ENCODE measurements at regions not wholly inside any gene's neighbourhood (a gene's known extent, or its start where the extent isn't known, plus 50 kb on each side); places are given as distances from the start of the nearest gene placed in this dataset.

GRCh38 chr14:65168840-65169239 is 66.5 kb upstream of the MAX start:
- Histone ChIP-seq H2BK120ac (ENCODE audit: insufficient read depth, low read length, poor library complexity) (no peak overlapping the region), H3K9me3 (ENCODE audit: insufficient read depth, low read depth, low read length) (no peaks in the 10 kb centered on the region), H2BK12ac (ENCODE audit: low read length) (no peak overlapping the region), H3K23ac (ENCODE audit: low read length) (no peak overlapping the region), H3K36me3 (ENCODE audit: control insufficient read depth in 1 of 2, insufficient read depth in 2 of 2, low read length in 2 of 2) (no peaks in the 10 kb centered on the region), H3K27me3 (ENCODE audit: insufficient read depth, low read length) (no peaks in the 10 kb centered on the region), H3K4me2 (ENCODE audit: low read length) (no peak overlapping the region), H2BK5ac (ENCODE audit: low read depth, low read length, poor library complexity) (no peak overlapping the region), H3K14ac (ENCODE audit: low read length) (no peak overlapping the region), H3K79me1 (ENCODE audit: low read length) (peaks cover 6% of the 10 kb centered on the region), H3K4me1 (ENCODE audit: control insufficient read depth in 1 of 2, insufficient read depth in 2 of 2, low read length in 2 of 2) (peaks cover 3 to 13% of the 10 kb centered on the region in 2 experiments), H3K27ac (ENCODE audit: low read depth, low read length) (no peak overlapping the region), H4K8ac (ENCODE audit: low read depth, low read length) (no peak overlapping the region), H2AK5ac (ENCODE audit: low read length) (no peak overlapping the region), H3K4ac (ENCODE audit: low read depth, low read length) (no peak overlapping the region), H3K79me2 (ENCODE audit: control insufficient read depth, insufficient read depth, low read length, poor library complexity) (no peaks in the 10 kb centered on the region), H3K4me3 (ENCODE audit: low read depth, low read length) (no peak overlapping the region), H4K12ac (ENCODE audit: low read depth, low read length) (no peak overlapping the region), H2AFZ (ENCODE audit: insufficient read depth, low read length, poor library complexity) (no peak overlapping the region), H4K91ac (ENCODE audit: low read depth, low read length) (no peak overlapping the region), H3K18ac (ENCODE audit: low read length) (no peak overlapping the region), H3K9ac (ENCODE audit: low read length) (no peak overlapping the region)
- WGBS (ENCODE audit: extremely low coverage, insufficient coverage, insufficient read length), result no CpG with 5 or more reads among the region's 3 CpGs
- no peak for DNase-seq

DNA sequence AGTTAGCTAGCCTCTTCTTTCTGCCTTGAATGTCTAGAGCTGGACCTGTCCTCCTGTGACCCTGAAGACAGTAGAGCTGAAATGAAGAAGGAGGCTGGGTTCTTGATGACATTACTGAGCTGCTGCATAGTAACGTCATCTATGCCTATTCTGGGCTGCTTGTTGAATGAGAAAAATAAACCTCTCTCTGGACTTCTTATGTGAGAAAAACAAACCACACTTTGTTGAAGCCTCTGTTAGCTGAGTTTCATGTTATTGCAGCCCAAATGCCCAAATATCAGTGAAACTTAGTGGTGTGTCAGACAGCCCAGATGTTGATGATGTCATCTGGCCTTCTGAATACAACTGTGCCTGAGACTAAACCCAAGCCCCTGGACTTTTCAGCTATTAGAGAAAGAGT is 67.0 kb upstream of the MAX start:
- Histone ChIP-seq H3K14ac (ENCODE audit: low read length) (no peak overlapping the region), H2BK120ac (ENCODE audit: insufficient read depth, low read length, poor library complexity) (no peak overlapping the region), H3K36me3 (ENCODE audit: control insufficient read depth in 1 of 2, insufficient read depth in 2 of 2, low read length in 2 of 2) (no peaks in the 10 kb centered on the region), H3K79me2 (ENCODE audit: control insufficient read depth, insufficient read depth, low read length, poor library complexity) (no peaks in the 10 kb centered on the region), H4K12ac (ENCODE audit: low read depth, low read length) (no peak overlapping the region), H2AK5ac (ENCODE audit: low read length) (no peak overlapping the region), H3K9ac (ENCODE audit: low read length) (no peak overlapping the region), H3K79me1 (ENCODE audit: low read length) (peaks cover 6% of the 10 kb centered on the region), H3K4me3 (ENCODE audit: low read depth, low read length) (no peak overlapping the region), H3K4ac (ENCODE audit: low read depth, low read length) (no peak overlapping the region), H3K4me2 (ENCODE audit: low read length) (no peak overlapping the region), H2BK12ac (ENCODE audit: low read length) (no peak overlapping the region), H3K18ac (ENCODE audit: low read length) (no peak overlapping the region), H3K27me3 (ENCODE audit: insufficient read depth, low read length) (no peaks in the 10 kb centered on the region), H2BK5ac (ENCODE audit: low read depth, low read length, poor library complexity) (no peak overlapping the region), H3K23ac (ENCODE audit: low read length) (no peak overlapping the region), H4K91ac (ENCODE audit: low read depth, low read length) (no peak overlapping the region), H3K4me1 (ENCODE audit: control insufficient read depth in 1 of 2, insufficient read depth in 2 of 2, low read length in 2 of 2) (peaks cover 5 to 18% of the 10 kb centered on the region in 2 experiments), H3K9me3 (ENCODE audit: insufficient read depth, low read depth, low read length) (peaks cover 2% of the 10 kb centered on the region), H2AFZ (ENCODE audit: insufficient read depth, low read length, poor library complexity) (no peak overlapping the region), H4K8ac (ENCODE audit: low read depth, low read length) (no peak overlapping the region), H3K27ac (ENCODE audit: low read depth, low read length) (no peak overlapping the region)
- no CpG with 5 or more reads among the region's 1 CpG for WGBS (ENCODE audit: extremely low coverage, insufficient coverage, insufficient read length)
- DNase-seq, result peak in 1 of 2 donors; percentile 10

GRCh38 chr14:65170318-65170717 is 68.0 kb upstream of the MAX start:
- WGBS (ENCODE audit: extremely low coverage, insufficient coverage, insufficient read length), result no CpG with 5 or more reads among the region's 7 CpGs
- no peak overlapping the region for H4K91ac ChIP-seq (ENCODE audit: low read depth, low read length)

DNA sequence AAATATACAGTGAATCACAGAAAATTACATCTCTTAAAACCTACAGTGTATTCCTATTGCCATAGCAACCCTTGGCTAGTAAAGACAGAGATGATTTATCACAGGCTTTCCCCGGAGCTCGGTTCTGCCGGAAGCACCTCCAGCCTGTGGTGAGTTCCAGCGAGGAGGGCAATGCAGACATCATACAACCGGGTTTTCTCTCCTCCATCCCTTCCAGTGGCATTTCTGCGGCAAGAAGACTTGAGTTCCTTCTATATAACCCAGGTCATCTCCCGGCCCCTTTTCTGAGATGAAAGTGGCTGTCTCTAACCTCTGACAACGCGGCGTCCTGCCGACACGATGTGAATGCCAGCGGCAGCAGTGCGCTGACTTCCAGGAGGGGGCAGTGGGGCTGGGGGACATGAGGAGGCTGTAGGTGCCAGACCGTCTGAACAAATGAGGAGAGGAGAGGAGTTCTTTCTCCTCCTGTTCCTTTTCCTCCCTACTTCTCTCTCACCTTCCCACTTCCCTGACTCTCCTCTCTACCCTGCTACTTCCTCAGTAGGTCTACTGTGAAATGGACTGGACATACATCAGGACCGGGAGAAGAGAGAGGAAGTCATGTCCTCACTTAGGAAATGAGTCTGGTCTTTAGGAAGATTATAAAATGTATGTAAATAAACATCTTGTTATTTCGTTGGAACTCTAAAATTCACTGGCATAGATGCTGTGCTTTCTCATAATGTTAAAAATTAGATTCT is 68.6 kb upstream of the MAX start:
- H3K27me3 ChIP-seq (ENCODE audit: insufficient read depth, low read length), result no peaks in the 10 kb centered on the region
- H4K91ac ChIP-seq (ENCODE audit: low read depth, low read length), result no peak overlapping the region
- no peak overlapping the region for H3K27ac ChIP-seq (ENCODE audit: low read depth, low read length)
- H3K4me1 ChIP-seq (ENCODE audit: control insufficient read depth in 1 of 2, insufficient read depth in 2 of 2, low read length in 2 of 2), result peaks cover 9 to 15% of the 10 kb centered on the region in 2 experiments
- H3K36me3 ChIP-seq (ENCODE audit: control insufficient read depth in 1 of 2, insufficient read depth in 2 of 2, low read length in 2 of 2), result no peaks in the 10 kb centered on the region
- no peak overlapping the region for H2BK120ac ChIP-seq (ENCODE audit: insufficient read depth, low read length, poor library complexity)
- H3K79me2 ChIP-seq (ENCODE audit: control insufficient read depth, insufficient read depth, low read length, poor library complexity), result no peaks in the 10 kb centered on the region
- H3K9me3 ChIP-seq (ENCODE audit: insufficient read depth, low read depth, low read length), result peaks cover 2% of the 10 kb centered on the region
- peak overlapping the region; percentile 35 for H2BK12ac ChIP-seq (ENCODE audit: low read length)
- no peak overlapping the region for H4K12ac ChIP-seq (ENCODE audit: low read depth, low read length)
- DNase-seq, result peak; percentile 23 to 54
- no peak overlapping the region for H3K18ac ChIP-seq (ENCODE audit: low read length)
- H3K4me2 ChIP-seq (ENCODE audit: low read length), result peak overlapping the region; percentile 28
- H3K4ac ChIP-seq (ENCODE audit: low read depth, low read length), result no peak overlapping the region
- H2AK5ac ChIP-seq (ENCODE audit: low read length), result no peak overlapping the region
- no peak overlapping the region for H3K4me3 ChIP-seq (ENCODE audit: low read depth, low read length)
- no peak overlapping the region for H3K9ac ChIP-seq (ENCODE audit: low read length)
- H2BK5ac ChIP-seq (ENCODE audit: low read depth, low read length, poor library complexity), result peak overlapping the region; percentile 16
- whole genome bisulfite sequencing (ENCODE audit: extremely low coverage, insufficient coverage, insufficient read length), result no CpG with 5 or more reads among the region's 17 CpGs
- H3K79me1 ChIP-seq (ENCODE audit: low read length), result peaks cover 6% of the 10 kb centered on the region
- H3K14ac ChIP-seq (ENCODE audit: low read length), result peak overlapping the region; percentile 40
- H2AFZ ChIP-seq (ENCODE audit: insufficient read depth, low read length, poor library complexity), result peak overlapping the region; percentile 31
- H4K8ac ChIP-seq (ENCODE audit: low read depth, low read length), result peak overlapping the region; percentile 46
- H3K23ac ChIP-seq (ENCODE audit: low read length), result no peak overlapping the region

More at GRCh38 chr14:65170318-65170717, 68.0 kb upstream of the MAX start:
- no peaks in the 10 kb centered on the region for H3K27me3 ChIP-seq (ENCODE audit: insufficient read depth, low read length)
- no peak overlapping the region for H3K4me3 ChIP-seq (ENCODE audit: low read depth, low read length)
- peaks cover 2% of the 10 kb centered on the region for H3K9me3 ChIP-seq (ENCODE audit: insufficient read depth, low read depth, low read length)
- H3K4me2 ChIP-seq (ENCODE audit: low read length), result no peak overlapping the region
- H3K79me1 ChIP-seq (ENCODE audit: low read length), result peaks cover 6% of the 10 kb centered on the region
- no peaks in the 10 kb centered on the region for H3K79me2 ChIP-seq (ENCODE audit: control insufficient read depth, insufficient read depth, low read length, poor library complexity)
- H3K9ac ChIP-seq (ENCODE audit: low read length), result no peak overlapping the region
- no peak overlapping the region for H2BK120ac ChIP-seq (ENCODE audit: insufficient read depth, low read length, poor library complexity)
- H3K36me3 ChIP-seq (ENCODE audit: control insufficient read depth in 1 of 2, insufficient read depth in 2 of 2, low read length in 2 of 2), result no peaks in the 10 kb centered on the region
- peak overlapping the region; percentile 35 for H4K8ac ChIP-seq (ENCODE audit: low read depth, low read length)
- no peak overlapping the region for H3K27ac ChIP-seq (ENCODE audit: low read depth, low read length)
- peak overlapping the region; percentile 56 for H3K18ac ChIP-seq (ENCODE audit: low read length)
- no peak overlapping the region for H3K23ac ChIP-seq (ENCODE audit: low read length)
- no peak overlapping the region for H2BK5ac ChIP-seq (ENCODE audit: low read depth, low read length, poor library complexity)
- no peak overlapping the region for H4K12ac ChIP-seq (ENCODE audit: low read depth, low read length)
- H3K4me1 ChIP-seq (ENCODE audit: control insufficient read depth in 1 of 2, insufficient read depth in 2 of 2, low read length in 2 of 2), result peaks cover 9 to 15% of the 10 kb centered on the region in 2 experiments
- peak in 1 of 2 donors; percentile 42 for DNase-seq
- H3K14ac ChIP-seq (ENCODE audit: low read length), result peak overlapping the region; percentile 11
- peak overlapping the region; percentile 50 for H2BK12ac ChIP-seq (ENCODE audit: low read length)
- H2AK5ac ChIP-seq (ENCODE audit: low read length), result peak overlapping the region; percentile 29
- H3K4ac ChIP-seq (ENCODE audit: low read depth, low read length), result no peak overlapping the region
- no peak overlapping the region for H2AFZ ChIP-seq (ENCODE audit: insufficient read depth, low read length, poor library complexity)

All from trophoblast cell (in vitro differentiated cells and primary cell).